Skeletal muscle tissue (tissue), 3 donors: ENCODE measurements at regions not wholly inside any gene's neighbourhood (a gene's known extent, or its start where the extent isn't known, plus 50 kb on each side); places are given as distances from the start of the nearest gene placed in this dataset.

Experiments used
- H3K27ac ChIP-seq: one replicate; pipeline ENCODE4 v1.7.0; 2013; ENCODE audit warnings: mild to moderate bottlenecking, low read depth, low read length, inconsistent platforms
- H3K27me3 ChIP-seq, 3 donors: one replicate each; pipeline ENCODE4 v1.7.0; 2013; ENCODE audit warnings: low read length in 3 of 3; ENCODE audit not compliant: control insufficient read depth in 3 of 3, insufficient read depth in 3 of 3
- H3K36me3 ChIP-seq, 3 donors: one replicate each; pipeline ENCODE4 v1.7.0; 2013; ENCODE audit warnings: low read length in 3 of 3; ENCODE audit not compliant: control insufficient read depth in 3 of 3, insufficient read depth in 3 of 3
- H3K4me1 ChIP-seq, 3 donors: one replicate each; pipeline ENCODE4 v1.7.0; 2013; ENCODE audit warnings: low read length in 3 of 3, mild to moderate bottlenecking in 3 of 3; ENCODE audit not compliant: control insufficient read depth in 3 of 3, insufficient read depth in 3 of 3
- H3K4me3 ChIP-seq, 3 donors: one replicate each; pipeline ENCODE4 v1.7.0; 2013; ENCODE audit warnings: low read length in 3 of 3
- H3K9ac ChIP-seq, 3 donors: one replicate each; pipeline ENCODE4 v1.7.0; 2013; ENCODE audit warnings: low read length in 3 of 3, mild to moderate bottlenecking in 3 of 3, moderate library complexity in 2 of 3, low read depth in 1 of 3
- H3K9me3 ChIP-seq, 3 donors: one replicate each; pipeline ENCODE4 v1.7.0; 2013; ENCODE audit warnings: low read length in 3 of 3; ENCODE audit not compliant: control insufficient read depth in 3 of 3
- donor health status: Osteomylitis.

DNA sequence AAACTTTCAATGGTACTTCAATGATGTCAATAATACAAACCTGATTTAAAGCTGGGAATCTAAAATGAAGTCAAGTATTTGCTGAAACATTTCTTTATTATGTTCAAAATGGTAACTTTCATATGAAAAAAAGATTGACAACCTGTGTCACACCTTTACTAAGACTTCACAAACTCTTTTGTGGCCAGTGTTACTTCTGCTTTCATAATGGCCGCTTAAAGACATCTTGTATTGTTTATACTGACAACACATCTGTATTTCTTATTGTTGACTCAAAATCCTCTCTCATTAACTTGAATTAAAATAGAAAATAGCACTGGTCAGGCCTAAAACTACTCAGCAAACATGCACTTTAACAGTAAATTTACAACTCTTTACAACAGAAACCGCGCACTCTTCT is 312.3 kb upstream of the CNTN6 start:
- no peaks in the 10 kb centered on the region for H3K9me3 ChIP-seq
- H3K27me3 ChIP-seq: no peaks in the 10 kb centered on the region
- H3K36me3 ChIP-seq: no peaks in the 10 kb centered on the region
- H3K9ac ChIP-seq: no peak overlapping the region
- no peak overlapping the region for H3K27ac ChIP-seq
- H3K4me1 ChIP-seq: no peaks in the 10 kb centered on the region
- no peak overlapping the region for H3K4me3 ChIP-seq

DNA sequence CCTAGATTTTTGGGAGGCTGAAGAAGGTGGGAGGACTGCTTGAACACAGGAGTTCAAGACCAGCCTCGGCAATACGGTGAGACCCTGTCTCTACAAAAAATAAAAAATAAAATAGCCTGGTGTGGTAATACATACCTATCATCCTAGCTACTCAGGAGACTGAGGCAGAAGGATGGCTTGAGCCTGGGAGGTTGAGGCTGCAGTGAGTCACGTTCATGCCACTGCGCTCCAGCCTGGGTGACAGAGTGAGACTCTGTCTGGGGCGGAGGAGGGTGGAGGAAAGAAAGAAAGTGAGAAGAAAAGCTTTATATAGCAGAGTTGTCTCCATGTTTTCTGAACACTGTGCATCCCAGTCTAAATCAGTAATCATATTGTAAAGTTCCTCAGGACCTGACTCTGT is 301.4 kb upstream of the CNTN6 start:
- H3K27ac ChIP-seq: no peak overlapping the region
- H3K9me3 ChIP-seq: no peaks in the 10 kb centered on the region
- no peak overlapping the region for H3K4me3 ChIP-seq
- H3K4me1 ChIP-seq: no peaks in the 10 kb centered on the region
- no peaks in the 10 kb centered on the region for H3K27me3 ChIP-seq
- no peaks in the 10 kb centered on the region for H3K36me3 ChIP-seq
- H3K9ac ChIP-seq: no peak overlapping the region

DNA sequence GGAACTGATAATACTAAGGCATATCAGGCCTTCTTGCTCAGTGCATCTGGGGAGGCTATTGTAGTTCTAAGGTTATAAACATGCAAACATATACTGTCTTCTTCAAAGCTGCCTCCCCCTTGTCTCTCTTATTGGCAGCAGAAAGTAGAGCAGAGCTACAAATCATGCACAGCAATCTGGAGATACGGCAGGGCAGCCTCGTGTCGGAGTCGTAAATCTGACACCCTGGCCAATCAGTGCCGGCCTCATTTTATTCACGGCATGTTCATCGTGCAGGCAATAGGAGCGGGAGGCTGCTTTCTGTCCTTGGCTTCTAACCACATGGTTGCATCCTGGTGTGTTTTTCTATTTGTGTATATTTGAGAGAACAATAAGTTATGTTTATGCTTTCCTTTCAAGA is 300.2 kb upstream of the CNTN6 start:
- Histone ChIP-seq H3K4me1 (no peaks in the 10 kb centered on the region), H3K9ac (no peak overlapping the region), H3K27ac (no peak overlapping the region), H3K4me3 (no peak overlapping the region), H3K27me3 (no peaks in the 10 kb centered on the region), H3K36me3 (no peaks in the 10 kb centered on the region), H3K9me3 (no peaks in the 10 kb centered on the region)

DNA sequence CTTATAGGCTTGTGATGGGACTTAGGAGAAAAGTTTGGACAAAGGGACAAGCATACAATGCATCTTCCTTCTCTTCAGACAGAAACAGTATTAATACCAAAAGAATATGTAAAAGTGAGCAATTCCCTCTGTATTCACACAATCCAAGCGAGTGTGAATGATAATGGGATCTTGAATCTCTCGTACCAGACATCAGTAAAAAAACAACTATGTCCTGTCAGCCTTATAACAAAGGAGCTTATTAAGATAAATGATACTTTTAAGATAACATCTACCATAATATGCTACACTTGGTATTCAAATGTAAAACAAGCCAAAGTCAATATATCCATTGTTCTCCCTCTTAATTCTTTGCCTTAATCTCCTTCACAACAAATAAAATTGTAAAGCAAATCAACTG is 288.6 kb upstream of the CNTN6 start:
- Histone ChIP-seq H3K27ac (no peak overlapping the region), H3K27me3 (no peaks in the 10 kb centered on the region), H3K9ac (no peak overlapping the region), H3K4me3 (no peak overlapping the region), H3K9me3 (no peaks in the 10 kb centered on the region), H3K4me1 (no peaks in the 10 kb centered on the region), H3K36me3 (no peaks in the 10 kb centered on the region)

DNA sequence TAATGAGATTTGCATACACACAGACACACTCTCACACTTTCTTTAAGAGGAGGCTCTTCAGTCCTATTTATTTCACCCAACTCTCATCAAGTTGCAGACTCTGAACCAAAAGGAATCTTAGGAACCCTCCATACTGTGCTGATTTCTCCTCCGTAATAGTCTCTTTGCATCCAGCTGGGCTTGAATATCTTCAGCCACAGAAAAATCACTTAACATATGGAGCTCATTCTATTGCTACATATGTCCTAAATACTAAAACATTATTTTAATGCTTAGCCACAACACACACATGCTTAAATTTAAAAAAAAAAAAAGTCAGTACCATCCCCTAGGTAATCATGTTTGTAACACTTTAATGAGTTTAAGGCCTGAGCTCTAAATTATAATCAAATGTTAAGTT is 287.5 kb upstream of the CNTN6 start:
- no peak overlapping the region for H3K4me3 ChIP-seq
- no peaks in the 10 kb centered on the region for H3K4me1 ChIP-seq
- no peaks in the 10 kb centered on the region for H3K9me3 ChIP-seq
- no peak overlapping the region for H3K9ac ChIP-seq
- no peaks in the 10 kb centered on the region for H3K27me3 ChIP-seq
- no peak overlapping the region for H3K27ac ChIP-seq
- no peaks in the 10 kb centered on the region for H3K36me3 ChIP-seq

DNA sequence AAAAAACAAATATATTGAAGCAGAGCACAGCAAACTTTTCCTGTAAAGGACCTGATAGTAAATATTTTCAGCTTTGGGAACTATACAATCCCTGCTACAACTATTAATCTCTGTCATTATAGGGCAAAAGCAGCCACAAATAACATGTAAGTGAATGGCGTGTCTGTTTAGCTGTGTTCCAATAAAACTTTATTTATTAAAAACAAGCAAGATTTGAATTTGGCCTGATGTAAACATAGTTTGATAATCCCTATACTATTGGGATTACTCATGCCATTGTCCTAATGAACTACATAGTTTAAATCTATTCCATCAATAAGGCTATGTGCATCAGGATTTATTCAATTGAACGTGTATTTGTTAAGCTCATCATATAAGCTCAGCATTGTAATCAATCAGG is 286.8 kb upstream of the CNTN6 start:
- Histone ChIP-seq H3K36me3 (no peaks in the 10 kb centered on the region), H3K9me3 (no peaks in the 10 kb centered on the region), H3K27me3 (no peaks in the 10 kb centered on the region), H3K4me3 (no peak overlapping the region), H3K4me1 (no peaks in the 10 kb centered on the region), H3K9ac (no peak overlapping the region), H3K27ac (no peak overlapping the region)

DNA sequence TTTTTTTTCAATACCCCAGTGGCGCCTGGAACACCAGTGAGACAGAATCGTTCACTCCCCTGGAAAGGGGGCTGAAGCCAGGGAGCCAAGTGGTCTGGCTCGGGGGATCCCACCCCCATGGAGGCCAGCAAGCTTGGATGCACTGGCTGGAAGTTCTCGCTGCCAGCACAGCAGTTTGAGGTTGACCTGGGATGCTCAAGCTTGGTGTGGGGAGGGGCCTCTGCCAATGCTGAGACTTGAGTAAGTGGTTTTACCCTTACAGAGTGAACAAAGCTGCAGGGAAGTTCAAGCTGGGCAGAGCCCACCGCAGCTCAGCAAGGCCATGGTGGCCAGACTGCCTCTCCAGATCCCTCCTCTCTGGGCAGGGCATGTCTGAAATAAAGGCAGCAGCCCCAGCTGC is 276.2 kb upstream of the CNTN6 start:
- no peaks in the 10 kb centered on the region for H3K9me3 ChIP-seq
- no peak overlapping the region for H3K9ac ChIP-seq
- H3K36me3 ChIP-seq: no peaks in the 10 kb centered on the region
- no peaks in the 10 kb centered on the region for H3K27me3 ChIP-seq
- no peaks in the 10 kb centered on the region for H3K4me1 ChIP-seq
- no peak overlapping the region for H3K4me3 ChIP-seq
- H3K27ac ChIP-seq: no peak overlapping the region

DNA sequence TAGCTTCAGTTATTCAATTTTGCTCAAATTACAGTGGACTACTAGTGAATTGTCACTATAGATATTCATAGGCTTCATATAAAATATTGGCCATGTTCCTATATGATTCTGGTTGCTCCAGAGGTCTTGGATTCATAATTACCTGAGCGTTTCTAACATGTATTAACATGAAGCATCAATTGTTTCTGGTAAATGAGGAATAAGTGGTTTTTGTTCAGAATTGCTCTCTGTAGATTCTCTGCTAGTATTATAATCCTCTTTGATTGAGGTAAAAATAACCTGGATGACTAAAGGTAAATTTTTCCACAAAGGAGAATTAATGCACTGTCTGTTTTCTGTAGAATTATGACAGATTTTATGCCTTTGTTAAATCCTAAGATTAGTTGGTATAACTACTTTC is 258.1 kb upstream of the CNTN6 start:
- Histone ChIP-seq H3K4me3 (no peak overlapping the region), H3K4me1 (no peaks in the 10 kb centered on the region), H3K27ac (no peak overlapping the region), H3K9ac (no peak overlapping the region), H3K9me3 (no peaks in the 10 kb centered on the region), H3K36me3 (no peaks in the 10 kb centered on the region), H3K27me3 (no peaks in the 10 kb centered on the region)

DNA sequence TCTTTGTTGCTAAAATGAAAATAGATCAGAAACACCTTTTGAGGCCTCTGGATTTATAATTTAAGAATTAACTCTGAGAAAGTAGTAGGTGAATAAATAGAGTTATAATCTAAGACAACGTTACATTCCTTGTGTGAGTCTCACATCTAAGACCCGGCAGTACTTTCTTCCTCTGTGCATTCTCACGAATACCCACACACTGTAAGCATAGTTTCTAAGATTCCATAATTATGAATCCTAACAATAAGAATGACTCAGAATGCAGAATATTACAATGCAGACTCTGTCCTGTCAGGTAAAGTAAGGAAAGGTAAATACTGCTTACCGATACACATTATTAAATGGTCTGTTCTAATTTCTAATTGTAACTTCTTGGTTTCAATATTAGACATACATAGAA is 257.7 kb upstream of the CNTN6 start:
- no peak overlapping the region for H3K9ac ChIP-seq
- H3K27me3 ChIP-seq: no peaks in the 10 kb centered on the region
- H3K36me3 ChIP-seq: no peaks in the 10 kb centered on the region
- no peaks in the 10 kb centered on the region for H3K4me1 ChIP-seq
- no peaks in the 10 kb centered on the region for H3K9me3 ChIP-seq
- no peak overlapping the region for H3K4me3 ChIP-seq
- H3K27ac ChIP-seq: no peak overlapping the region

DNA sequence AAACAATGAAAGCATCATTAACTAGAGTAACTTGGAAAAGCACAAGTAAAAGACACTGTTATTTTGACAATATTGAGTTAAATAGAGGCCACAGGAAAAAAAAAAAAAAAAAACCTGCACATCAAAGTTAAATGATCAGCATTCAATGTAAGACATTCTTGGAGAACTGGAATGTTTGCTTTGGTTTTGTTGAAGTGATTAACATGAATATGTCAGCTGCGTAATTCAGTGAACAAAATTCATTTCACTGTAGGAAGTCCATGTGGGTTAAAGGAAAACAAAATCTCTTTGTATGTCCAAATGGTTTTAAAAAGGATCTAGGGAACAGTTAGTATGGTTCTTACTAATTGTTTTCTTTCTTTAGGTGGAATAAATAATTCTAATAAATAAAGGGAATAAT is 252.8 kb upstream of the CNTN6 start:
- no peak overlapping the region for H3K9ac ChIP-seq
- no peak overlapping the region for H3K4me3 ChIP-seq
- no peaks in the 10 kb centered on the region for H3K9me3 ChIP-seq
- H3K27ac ChIP-seq: no peak overlapping the region
- no peaks in the 10 kb centered on the region for H3K4me1 ChIP-seq
- no peaks in the 10 kb centered on the region for H3K36me3 ChIP-seq
- H3K27me3 ChIP-seq: no peaks in the 10 kb centered on the region

DNA sequence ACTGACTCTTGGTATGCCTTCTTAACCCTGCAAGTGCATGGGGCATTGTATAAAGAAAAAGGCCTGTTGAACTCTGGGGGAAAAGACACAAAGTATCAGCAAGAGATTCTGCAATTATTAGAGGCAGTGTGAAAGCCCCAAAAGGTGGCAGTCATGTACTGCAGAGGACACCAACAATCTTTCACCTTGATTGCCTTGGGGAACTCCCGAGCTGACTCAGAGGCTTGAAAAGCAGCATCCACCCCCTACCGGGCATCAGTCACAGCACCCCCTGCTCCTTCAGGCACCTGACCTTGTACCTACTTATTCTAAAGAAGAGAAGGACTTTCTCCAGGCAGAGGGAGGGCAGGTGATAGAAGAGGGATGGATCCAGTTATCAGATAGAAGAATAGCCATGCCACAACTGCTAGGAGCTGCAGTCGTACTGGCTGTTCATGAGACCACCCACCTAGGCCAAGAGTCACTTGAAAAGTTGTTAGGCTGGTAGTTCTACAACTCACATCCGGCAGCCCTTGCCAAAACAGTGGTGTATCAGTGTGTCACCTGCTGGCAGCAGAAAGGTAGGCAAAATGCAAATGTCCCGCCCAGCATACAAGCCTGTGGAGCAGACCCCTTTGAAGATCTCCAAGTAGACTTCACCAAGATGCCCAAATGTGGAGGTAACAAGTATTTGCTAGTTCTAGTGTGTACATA is 241.6 kb upstream of the CNTN6 start:
- H3K27ac ChIP-seq: no peak overlapping the region

More for the DNA sequence above, 241.6 kb upstream of the CNTN6 start:
- Histone ChIP-seq H3K9me3 (no peaks in the 10 kb centered on the region), H3K4me3 (no peak overlapping the region), H3K9ac (no peak overlapping the region), H3K36me3 (no peaks in the 10 kb centered on the region), H3K27me3 (no peaks in the 10 kb centered on the region), H3K4me1 (no peaks in the 10 kb centered on the region)
